HEK293 (cell line): ENCODE measurements at regions not wholly inside any gene's neighbourhood (a gene's known extent, or its start where the extent isn't known, plus 50 kb on each side); places are given as distances from the start of the nearest gene placed in this dataset.
"Not testable (repeated sequence)": the region's sequence is repeated elsewhere in the genome, so short reads cannot be mapped to it uniquely, and the experiment has no call there.

Experiments
- CTCF ChIP-seq: fragments of 450-650 bp; formaldehyde crosslinking; IDR thresholded peaks from 2 replicates; pipeline ENCODE4 v1.5.1; 2016; ENCODE audit warnings: missing biosample characterization, missing genetic modification characterization
- MYNN ChIP-seq: fragments of 450-650 bp; formaldehyde crosslinking; IDR thresholded peaks from 2 replicates; pipeline ENCODE4 v1.5.1; 2016; ENCODE audit warnings: missing biosample characterization, missing genetic modification characterization, borderline replicate concordance
- SETDB1 ChIP-seq: IDR thresholded peaks from one replicate; pipeline ENCODE4 v1.6.1; 2017; ENCODE audit warnings: mild to moderate bottlenecking, low read length, moderate library complexity, mixed read lengths; ENCODE audit not compliant: insufficient read length
- ZBTB21 ChIP-seq: fragments of 450-650 bp; formaldehyde crosslinking; IDR thresholded peaks from 2 replicates; pipeline ENCODE4 v1.5.1; 2017; ENCODE audit warnings: missing biosample characterization, missing genetic modification characterization
- ZBTB49 ChIP-seq: fragments of 450-650 bp; formaldehyde crosslinking; IDR thresholded peaks from 2 replicates; pipeline ENCODE4 v1.5.1; 2016; ENCODE audit warnings: missing biosample characterization, missing genetic modification characterization, low read depth
- ZNF2 ChIP-seq: fragments of 450-650 bp; formaldehyde crosslinking; IDR thresholded peaks from 2 replicates; pipeline ENCODE4 v1.5.1; 2016; ENCODE audit warnings: missing biosample characterization, missing genetic modification characterization
- ZNF280C ChIP-seq: fragments of 450-650 bp; formaldehyde crosslinking; IDR thresholded peaks from 2 replicates; pipeline ENCODE4 v1.5.1; 2016; ENCODE audit warnings: missing biosample characterization, missing genetic modification characterization
- TF ChIP-seq, protein P1 (sequence below): sonication (generic); formaldehyde crosslinking; IDR thresholded peaks from 2 replicates; pipeline ENCODE4 v1.8.1; 2022; ENCODE audit warnings: mild to moderate bottlenecking, moderate library complexity, missing genetic modification reagents

- not testable (repeated sequence) for TF ChIP-seq ZBTB21; CTCF (tag by site-specific recombination); SETDB1; MYNN (tag by site-specific recombination); ZNF280C; ZBTB49; ZNF2 (tag by site-specific recombination)
- TF ChIP-seq, protein P1, sequence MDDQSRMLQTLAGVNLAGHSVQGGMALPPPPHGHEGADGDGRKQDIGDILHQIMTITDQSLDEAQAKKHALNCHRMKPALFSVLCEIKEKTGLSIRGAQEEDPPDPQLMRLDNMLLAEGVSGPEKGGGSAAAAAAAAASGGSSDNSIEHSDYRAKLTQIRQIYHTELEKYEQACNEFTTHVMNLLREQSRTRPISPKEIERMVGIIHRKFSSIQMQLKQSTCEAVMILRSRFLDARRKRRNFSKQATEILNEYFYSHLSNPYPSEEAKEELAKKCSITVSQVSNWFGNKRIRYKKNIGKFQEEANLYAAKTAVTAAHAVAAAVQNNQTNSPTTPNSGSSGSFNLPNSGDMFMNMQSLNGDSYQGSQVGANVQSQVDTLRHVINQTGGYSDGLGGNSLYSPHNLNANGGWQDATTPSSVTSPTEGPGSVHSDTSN (CRISPR knock-in tag), result not testable (repeated sequence)
Observed at GRCh38 chr5:91304015-91304414, 79.1 kb downstream of the ARRDC3 start.
